Endothelial cell (in vitro differentiated cells): ENCODE measurements at regions not wholly inside any gene's neighbourhood (a gene's known extent, or its start where the extent isn't known, plus 50 kb on each side); places are given as distances from the start of the nearest gene placed in this dataset.

Experiments
- DNase-seq: peaks from one replicate; pipeline ENCODE4 v3.0.0; 2021; ENCODE audit warnings: low spot score
- H3K27ac Mint-ChIP-seq: one replicate; pipeline ENCODE4 v1.8.0; 2021; ENCODE audit warnings: mixed read lengths, inconsistent platforms; ENCODE audit not compliant: unreplicated experiment
- H3K27me3 Mint-ChIP-seq: one replicate; pipeline ENCODE4 v1.8.0; 2021; ENCODE audit warnings: mild to moderate bottlenecking, moderate library complexity, mixed read lengths, inconsistent platforms; ENCODE audit not compliant: unreplicated experiment
- H3K36me3 Mint-ChIP-seq: one replicate; pipeline ENCODE4 v1.8.0; 2021; ENCODE audit warnings: mild to moderate bottlenecking, low read depth, mixed read lengths, inconsistent platforms; ENCODE audit not compliant: unreplicated experiment
- H3K4me1 Mint-ChIP-seq: one replicate; pipeline ENCODE4 v1.8.0; 2021; ENCODE audit warnings: mild to moderate bottlenecking, mixed read lengths, inconsistent platforms; ENCODE audit not compliant: unreplicated experiment
- H3K4me3 Mint-ChIP-seq: one replicate; pipeline ENCODE4 v1.8.0; 2021; ENCODE audit warnings: mild to moderate bottlenecking, mixed read lengths, inconsistent platforms; ENCODE audit not compliant: unreplicated experiment
- H3K9me3 Mint-ChIP-seq: one replicate; pipeline ENCODE4 v1.8.0; 2021; ENCODE audit warnings: mixed read lengths, inconsistent platforms; ENCODE audit not compliant: unreplicated experiment
- CTCF ChIP-seq: fragments of 200-600 bp; sonication (generic); IDR thresholded peaks from one replicate; pipeline ENCODE4 v1.5.0; 2021; ENCODE audit warnings: antibody characterized with exemption; ENCODE audit not compliant: unreplicated experiment

- Mint-ChIP-seq H3K4me3 (no peak overlapping the region), H3K9me3 (no peaks in the 10 kb centered on the region), H3K36me3 (no peaks in the 10 kb centered on the region), H3K4me1 (no peaks in the 10 kb centered on the region), H3K27ac (no peak overlapping the region), H3K27me3 (no peaks in the 10 kb centered on the region)
- no peak for TF ChIP-seq CTCF
- no peak for DNase-seq
These were observed 796.2 kb downstream of the NR2F2 start for GRCh38 chr15:97126553-97127233.

- no peak for DNase-seq
- Mint-ChIP-seq H3K36me3 (no peaks in the 10 kb centered on the region), H3K27ac (no peak overlapping the region), H3K4me1 (no peaks in the 10 kb centered on the region), H3K9me3 (no peaks in the 10 kb centered on the region), H3K4me3 (no peak overlapping the region), H3K27me3 (no peaks in the 10 kb centered on the region)
- no peak for TF ChIP-seq CTCF
These were observed 799.2 kb downstream of the NR2F2 start for GRCh38 chr15:97129674-97130073.

GRCh38 chr15:97140216-97140615 is 809.7 kb downstream of the NR2F2 start:
- Mint-ChIP-seq H3K9me3 (no peaks in the 10 kb centered on the region), H3K27me3 (no peaks in the 10 kb centered on the region), H3K27ac (no peak overlapping the region), H3K4me1 (no peaks in the 10 kb centered on the region), H3K4me3 (no peak overlapping the region), H3K36me3 (no peaks in the 10 kb centered on the region)
- TF ChIP-seq CTCF, result no peak
- no peak for DNase-seq

GRCh38 chr15:97141360-97141759 is 810.9 kb downstream of the NR2F2 start:
- Mint-ChIP-seq H3K27me3 (no peaks in the 10 kb centered on the region), H3K9me3 (no peaks in the 10 kb centered on the region), H3K36me3 (no peaks in the 10 kb centered on the region), H3K27ac (no peak overlapping the region), H3K4me1 (no peaks in the 10 kb centered on the region), H3K4me3 (no peak overlapping the region)
- no peak for DNase-seq
- TF ChIP-seq CTCF, result no peak

- Mint-ChIP-seq H3K4me1 (no peaks in the 10 kb centered on the region), H3K9me3 (no peaks in the 10 kb centered on the region)
- TF ChIP-seq CTCF, result no peak
These were observed 811.4 kb downstream of the NR2F2 start for GRCh38 chr15:97141871-97142270.

More at GRCh38 chr15:97141871-97142270, 811.4 kb downstream of the NR2F2 start:
- Mint-ChIP-seq H3K36me3 (no peaks in the 10 kb centered on the region), H3K4me3 (no peak overlapping the region), H3K27ac (no peak overlapping the region), H3K27me3 (no peaks in the 10 kb centered on the region)
- DNase-seq, result no peak
